Activated CD8-positive, alpha-beta T cell treated with anti-CD3 and anti-CD28 coated beads for 36 hours (primary cell): ENCODE measurements at regions not wholly inside any gene's neighbourhood (a gene's known extent, or its start where the extent isn't known, plus 50 kb on each side); places are given as distances from the start of the nearest gene placed in this dataset.

ENCODE experiments used
- ATAC-seq: fragments of 200-7000 bp; cut with Tn5 transposase; one replicate; pipeline ENCODE4 v1.10.0; 2021; ENCODE audit warnings: mild to moderate bottlenecking, moderate library complexity
- CTCF ChIA-PET: fragments of 350-600 bp; sonication (Branson Sonifier 250); formaldehyde crosslinking; loops from one replicate; lab custom pipeline; 2021; ENCODE audit warnings: antibody characterized with exemption; lab: Charles Lee
- POLR2A ChIA-PET: fragments of 350-600 bp; sonication (Branson Sonifier 250); formaldehyde crosslinking; loops from one replicate; lab custom pipeline; 2021; ENCODE audit warnings: antibody characterized with exemption; lab: Charles Lee
- DNase-seq: peaks from one replicate; pipeline ENCODE4 v3.0.0-alpha.2; 2020
- H3K27ac Mint-ChIP-seq: one replicate; pipeline ENCODE4 v1.8.0; 2021; ENCODE audit warnings: mild to moderate bottlenecking, mixed read lengths
- H3K27me3 Mint-ChIP-seq: one replicate; pipeline ENCODE4 v1.8.0; 2021; ENCODE audit warnings: mixed read lengths
- H3K36me3 Mint-ChIP-seq: one replicate; pipeline ENCODE4 v1.8.0; 2021; ENCODE audit warnings: low read depth, mixed read lengths
- H3K4me1 Mint-ChIP-seq: one replicate; pipeline ENCODE4 v1.8.0; 2021; ENCODE audit warnings: low read depth, mixed read lengths
- H3K4me3 Mint-ChIP-seq: one replicate; pipeline ENCODE4 v1.8.0; 2021; ENCODE audit warnings: mild to moderate bottlenecking, moderate library complexity, mixed read lengths
- H3K9me3 Mint-ChIP-seq: one replicate; pipeline ENCODE4 v1.8.0; 2021; ENCODE audit warnings: mixed read lengths
- CTCF ChIP-seq: fragments of 200-600 bp; IDR thresholded peaks from one replicate; pipeline ENCODE4 v1.8.0; 2022; ENCODE audit warnings: antibody characterized with exemption, mild to moderate bottlenecking
- intact Hi-C: fragments of 100-400 bp; cut with micrococcal nuclease; formaldehyde crosslinking; loops from one replicate; pipeline ENCODE4 v1.10.0; 2022

- H3K36me3 Mint-ChIP-seq = no peaks in the 10 kb centered on the region
- H3K27ac Mint-ChIP-seq = no peak overlapping the region
- H3K4me3 Mint-ChIP-seq = no peak overlapping the region
- ChIA-PET CTCF (no interaction called here), POLR2A (no interaction called here)
- H3K27me3 Mint-ChIP-seq = no peaks in the 10 kb centered on the region
- no peaks in the 10 kb centered on the region for H3K4me1 Mint-ChIP-seq
- ATAC-seq (no peak), DNase-seq (no peak)
- TF ChIP-seq CTCF = no peak
- intact Hi-C loops = no loop called here
- peaks cover 6% of the 10 kb centered on the region for H3K9me3 Mint-ChIP-seq
Observed at GRCh38 chr5:60177596-60177995, 284.1 kb upstream of the PDE4D start.

GRCh38 chr5:60173667-60174066 lies 280.1 kb upstream of the PDE4D start:
- DNase-seq (no peak), ATAC-seq (no peak)
- Mint-ChIP-seq H3K4me1 (no peaks in the 10 kb centered on the region), H3K27me3 (no peaks in the 10 kb centered on the region), H3K4me3 (no peak overlapping the region), H3K36me3 (no peaks in the 10 kb centered on the region), H3K27ac (no peak overlapping the region), H3K9me3 (peaks cover 6% of the 10 kb centered on the region)
- intact Hi-C loops = no loop called here
- POLR2A ChIA-PET = no interaction called here
- CTCF ChIA-PET = no interaction called here
- TF ChIP-seq CTCF = no peak

GRCh38 chr5:60163762-60164161 lies 270.2 kb upstream of the PDE4D start:
- CTCF ChIA-PET = no interaction called here
- DNase-seq (no peak), ATAC-seq (no peak)
- no peaks in the 10 kb centered on the region for H3K4me1 Mint-ChIP-seq
- H3K27me3 Mint-ChIP-seq = no peaks in the 10 kb centered on the region
- no peaks in the 10 kb centered on the region for H3K36me3 Mint-ChIP-seq
- no peak for TF ChIP-seq CTCF
- H3K27ac Mint-ChIP-seq = no peak overlapping the region
- POLR2A ChIA-PET = no interaction called here
- peaks cover 2% of the 10 kb centered on the region for H3K9me3 Mint-ChIP-seq
- intact Hi-C loops = no loop called here
- no peak overlapping the region for H3K4me3 Mint-ChIP-seq

- DNase-seq (no peak), ATAC-seq (no peak)
- ChIA-PET CTCF (interaction anchor here (0.8 kb wide), 1 partner anchor 8 kb away, joined by 3 read pairs; no protein-coding TSS in a partner anchor), POLR2A (no interaction called here)
- Mint-ChIP-seq H3K9me3 (no peaks in the 10 kb centered on the region), H3K27ac (no peak overlapping the region), H3K4me3 (no peak overlapping the region), H3K36me3 (no peaks in the 10 kb centered on the region), H3K4me1 (no peaks in the 10 kb centered on the region), H3K27me3 (no peaks in the 10 kb centered on the region)
- intact Hi-C loops = no loop called here
- TF ChIP-seq CTCF = no peak
Observed at GRCh38 chr5:60162441-60162840, 268.9 kb upstream of the PDE4D start.

- CTCF ChIA-PET = no interaction called here
- POLR2A ChIA-PET = no interaction called here
- no peaks in the 10 kb centered on the region for H3K27me3 Mint-ChIP-seq
- H3K4me1 Mint-ChIP-seq = no peaks in the 10 kb centered on the region
- intact Hi-C loops = no loop called here
- ATAC-seq (no peak), DNase-seq (no peak)
- H3K36me3 Mint-ChIP-seq = no peaks in the 10 kb centered on the region
- TF ChIP-seq CTCF = no peak
- no peaks in the 10 kb centered on the region for H3K9me3 Mint-ChIP-seq
- no peak overlapping the region for H3K4me3 Mint-ChIP-seq
- H3K27ac Mint-ChIP-seq = no peak overlapping the region
Observed at GRCh38 chr5:60161340-60161934, 267.9 kb upstream of the PDE4D start.
